ENCODE measurements at regions not wholly inside any gene's neighbourhood (a gene's known extent, or its start where the extent isn't known, plus 50 kb on each side); places are given as distances from the start of the nearest gene placed in this dataset.

DNA sequence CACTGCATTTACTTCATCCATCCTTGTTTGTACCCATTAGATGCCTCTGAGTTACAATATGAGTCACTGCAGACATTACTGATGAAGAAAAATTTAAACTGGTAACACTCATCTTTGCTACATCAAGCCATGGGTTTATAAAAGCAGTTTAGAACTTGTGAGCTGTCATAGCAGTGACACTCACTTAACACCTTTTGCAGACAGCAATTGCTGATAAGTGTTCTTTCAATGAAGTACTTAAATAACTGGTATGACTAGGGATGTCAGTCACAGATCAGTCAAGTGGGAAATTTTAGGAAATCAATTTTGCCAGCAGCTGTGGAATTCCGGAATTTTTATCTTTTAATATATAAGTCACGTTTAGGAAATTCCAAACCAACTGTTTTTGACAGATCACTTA, 643.0 kb downstream of the TBL1XR1 start:
- in situ Hi-C loops (cut with HindIII; ENCODE audit: low pct_ligation_motif_present, low sequenced_read_pairs): no loop called here
- no peaks in the 10 kb centered on the region for H3K36me3 ChIP-seq (replicated peaks)
- no peak overlapping the region for H3K27ac ChIP-seq

DNA sequence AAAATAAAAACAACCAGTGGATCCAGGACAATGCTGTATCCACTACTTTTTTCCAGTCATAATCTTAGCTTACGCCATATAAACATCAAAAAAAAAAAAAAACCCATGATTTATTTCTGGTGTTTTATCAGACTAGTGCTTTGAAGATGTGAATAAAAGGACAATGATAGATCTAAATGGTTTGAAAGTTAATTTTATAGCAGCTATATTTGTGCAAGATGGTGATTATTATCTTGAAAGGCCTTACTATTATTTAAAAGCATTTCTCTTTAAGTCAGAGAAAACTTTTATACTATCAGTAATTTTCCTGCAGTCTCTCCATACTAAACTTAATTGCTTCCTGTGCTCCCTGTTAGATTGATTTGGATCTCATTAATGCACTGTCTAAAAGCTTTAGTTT, 670.3 kb downstream of the TBL1XR1 start:
- in situ Hi-C loops (cut with HindIII; ENCODE audit: low pct_ligation_motif_present, low sequenced_read_pairs): no loop called here
- TF ChIP-seq, protein P1, sequence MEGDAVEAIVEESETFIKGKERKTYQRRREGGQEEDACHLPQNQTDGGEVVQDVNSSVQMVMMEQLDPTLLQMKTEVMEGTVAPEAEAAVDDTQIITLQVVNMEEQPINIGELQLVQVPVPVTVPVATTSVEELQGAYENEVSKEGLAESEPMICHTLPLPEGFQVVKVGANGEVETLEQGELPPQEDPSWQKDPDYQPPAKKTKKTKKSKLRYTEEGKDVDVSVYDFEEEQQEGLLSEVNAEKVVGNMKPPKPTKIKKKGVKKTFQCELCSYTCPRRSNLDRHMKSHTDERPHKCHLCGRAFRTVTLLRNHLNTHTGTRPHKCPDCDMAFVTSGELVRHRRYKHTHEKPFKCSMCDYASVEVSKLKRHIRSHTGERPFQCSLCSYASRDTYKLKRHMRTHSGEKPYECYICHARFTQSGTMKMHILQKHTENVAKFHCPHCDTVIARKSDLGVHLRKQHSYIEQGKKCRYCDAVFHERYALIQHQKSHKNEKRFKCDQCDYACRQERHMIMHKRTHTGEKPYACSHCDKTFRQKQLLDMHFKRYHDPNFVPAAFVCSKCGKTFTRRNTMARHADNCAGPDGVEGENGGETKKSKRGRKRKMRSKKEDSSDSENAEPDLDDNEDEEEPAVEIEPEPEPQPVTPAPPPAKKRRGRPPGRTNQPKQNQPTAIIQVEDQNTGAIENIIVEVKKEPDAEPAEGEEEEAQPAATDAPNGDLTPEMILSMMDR (IDR thresholded peaks at IDR 0.05; ENCODE audit: low read depth, low read length, missing control alignments): no peak
- H3K4me3 ChIP-seq (ENCODE audit: low read depth, low read length): no peak overlapping the region
- no peak overlapping the region for H3K27ac ChIP-seq
- no peaks in the 10 kb centered on the region for H3K27me3 ChIP-seq (replicated peaks)
- DNase-seq: no peak
- H3K36me3 ChIP-seq (replicated peaks): no peaks in the 10 kb centered on the region

More for the DNA sequence above, 643.0 kb downstream of the TBL1XR1 start:
- H3K27me3 ChIP-seq (replicated peaks): no peaks in the 10 kb centered on the region
- H3K4me3 ChIP-seq (ENCODE audit: low read depth, low read length): no peak overlapping the region
- no peak for DNase-seq
- TF ChIP-seq, protein P1 (IDR thresholded peaks at IDR 0.05; ENCODE audit: low read depth, low read length, missing control alignments): no peak

DNA sequence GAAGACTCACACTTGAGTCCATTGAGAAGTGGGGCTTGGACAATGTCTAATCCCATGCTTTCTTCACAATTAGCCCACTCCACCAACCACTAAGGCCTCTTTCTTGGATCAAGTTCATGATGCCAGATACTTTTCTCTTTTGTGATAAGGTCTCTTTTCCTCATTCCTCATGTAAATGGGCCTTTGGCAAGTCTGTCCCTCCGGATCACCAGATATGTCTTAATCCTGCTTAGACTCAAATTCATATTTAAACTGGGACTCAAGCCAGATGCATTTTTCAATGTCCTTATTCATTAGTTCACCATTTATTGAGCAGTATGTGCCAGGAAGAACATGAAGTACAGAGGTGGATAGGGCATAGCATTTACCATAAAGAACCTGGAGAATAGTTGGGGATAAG, 671.1 kb downstream of the TBL1XR1 start:
- H3K4me3 ChIP-seq (ENCODE audit: low read depth, low read length): no peak overlapping the region
- no peaks in the 10 kb centered on the region for H3K27me3 ChIP-seq (replicated peaks)
- in situ Hi-C loops (cut with HindIII; ENCODE audit: low pct_ligation_motif_present, low sequenced_read_pairs): no loop called here
- TF ChIP-seq, protein P1 (IDR thresholded peaks at IDR 0.05; ENCODE audit: low read depth, low read length, missing control alignments): no peak
- H3K27ac ChIP-seq: no peak overlapping the region
- no peaks in the 10 kb centered on the region for H3K36me3 ChIP-seq (replicated peaks)
- DNase-seq: no peak

DNA sequence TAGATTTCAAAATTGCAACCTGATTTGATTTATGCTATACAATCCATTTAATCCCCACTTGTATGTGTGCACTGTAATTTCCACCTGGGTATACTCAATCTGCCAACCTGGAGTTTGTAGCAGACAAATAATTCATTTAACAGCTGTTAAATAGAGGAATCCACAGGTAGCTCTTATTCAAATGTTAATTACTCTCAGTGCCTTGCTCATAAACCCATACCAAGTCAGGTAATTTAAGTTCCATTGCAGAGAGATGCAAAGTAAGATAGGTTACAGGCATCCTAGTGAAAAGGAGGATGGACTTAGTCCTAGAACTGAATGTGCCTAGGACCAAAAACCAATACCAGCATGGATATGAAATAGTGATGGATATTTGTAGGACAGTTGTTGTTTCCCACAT, 674.2 kb downstream of the TBL1XR1 start:
- no peaks in the 10 kb centered on the region for H3K36me3 ChIP-seq (replicated peaks)
- DNase-seq: no peak
- H3K27ac ChIP-seq: no peak overlapping the region
- in situ Hi-C loops (cut with HindIII; ENCODE audit: low pct_ligation_motif_present, low sequenced_read_pairs): no loop called here
- no peaks in the 10 kb centered on the region for H3K27me3 ChIP-seq (replicated peaks)
- no peak overlapping the region for H3K4me3 ChIP-seq (ENCODE audit: low read depth, low read length)
- TF ChIP-seq, protein P1 (IDR thresholded peaks at IDR 0.05; ENCODE audit: low read depth, low read length, missing control alignments): no peak

DNA sequence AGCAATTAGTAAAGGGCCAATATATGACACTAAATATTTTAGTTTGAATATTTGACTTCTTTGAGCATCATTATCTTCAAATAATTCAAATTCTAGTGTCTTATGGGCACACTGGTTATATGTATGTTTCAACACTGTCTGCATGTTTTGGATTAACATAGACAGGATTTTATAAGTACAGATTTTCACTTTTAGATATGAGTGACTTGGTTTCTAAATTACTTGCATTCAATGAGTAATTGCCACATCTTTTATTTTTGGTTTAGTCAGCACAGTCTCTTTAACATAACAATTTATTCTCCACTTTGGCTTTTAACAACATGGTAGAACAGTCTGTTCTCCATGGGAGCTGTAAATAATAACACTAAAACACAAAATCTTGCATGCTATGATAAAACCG, 674.8 kb downstream of the TBL1XR1 start:
- no peak overlapping the region for H3K4me3 ChIP-seq (ENCODE audit: low read depth, low read length)
- H3K27ac ChIP-seq: no peak overlapping the region
- DNase-seq: no peak
- no peaks in the 10 kb centered on the region for H3K27me3 ChIP-seq (replicated peaks)
- in situ Hi-C loops (cut with HindIII; ENCODE audit: low pct_ligation_motif_present, low sequenced_read_pairs): no loop called here
- H3K36me3 ChIP-seq (replicated peaks): no peaks in the 10 kb centered on the region
- TF ChIP-seq, protein P1 (IDR thresholded peaks at IDR 0.05; ENCODE audit: low read depth, low read length, missing control alignments): no peak

DNA sequence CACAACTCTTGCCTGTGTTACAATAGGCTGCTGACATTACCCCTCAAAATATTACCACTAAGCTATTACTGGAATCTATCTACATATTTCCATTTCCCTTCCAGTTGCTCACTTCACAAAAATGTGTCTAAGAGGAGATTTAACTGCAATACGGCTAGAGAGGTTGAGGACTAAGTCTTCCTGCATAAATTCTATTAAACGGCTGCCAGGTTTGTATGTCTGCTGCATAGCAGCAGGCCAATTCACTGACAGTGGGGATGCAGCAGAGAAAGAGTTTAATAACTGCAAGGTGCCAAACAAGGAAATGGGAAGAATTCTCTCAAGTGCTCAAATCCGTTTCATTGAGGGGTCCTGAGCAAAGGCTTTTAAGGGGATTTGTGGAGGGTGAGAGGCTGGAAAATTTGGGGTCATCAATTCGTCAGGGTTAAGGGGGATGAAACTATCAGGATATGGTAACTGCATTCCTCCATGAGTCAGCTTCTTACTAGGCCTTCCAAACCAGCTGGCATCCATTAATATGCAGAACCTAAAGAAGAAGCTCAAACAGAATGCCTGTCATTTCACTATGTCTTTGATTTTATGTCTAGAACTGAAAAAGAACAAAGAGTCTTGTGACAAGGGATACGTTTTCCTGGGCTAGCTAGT, 675.6 kb downstream of the TBL1XR1 start:
- Histone ChIP-seq H3K36me3 (replicated peaks) (no peaks in the 10 kb centered on the region), H3K27ac (peak overlapping the region; percentile 18), H3K4me3 (ENCODE audit: low read depth, low read length) (no peak overlapping the region), H3K27me3 (replicated peaks) (no peaks in the 10 kb centered on the region)
- DNase-seq: peak; percentile 4
- in situ Hi-C loops (cut with HindIII; ENCODE audit: low pct_ligation_motif_present, low sequenced_read_pairs): no loop called here
- TF ChIP-seq, protein P1 (IDR thresholded peaks at IDR 0.05; ENCODE audit: low read depth, low read length, missing control alignments): no peak
